T-helper 2 cell treated with Interferon-gamma antibody and Interleukin-4, amounts not matched to agents 5 μg/mL and 100 μg/mL, for 36 hours (primary cell): ENCODE measurements at regions not wholly inside any gene's neighbourhood (a gene's known extent, or its start where the extent isn't known, plus 50 kb on each side); places are given as distances from the start of the nearest gene placed in this dataset.

ENCODE experiments used
- DNase-seq: peaks from one replicate; pipeline ENCODE4 v3.0.0; 2021; ENCODE audit warnings: low spot score
- H3K27ac Mint-ChIP-seq: one replicate; pipeline ENCODE4 v1.8.0; 2021; ENCODE audit warnings: mild to moderate bottlenecking, mixed read lengths
- H3K27me3 Mint-ChIP-seq: one replicate; pipeline ENCODE4 v1.8.0; 2021; ENCODE audit warnings: low read depth, mixed read lengths
- H3K36me3 Mint-ChIP-seq: one replicate; pipeline ENCODE4 v1.8.0; 2021; ENCODE audit warnings: low read depth, mixed read lengths
- H3K4me1 Mint-ChIP-seq: one replicate; pipeline ENCODE4 v1.8.0; 2021; ENCODE audit warnings: low read depth, mixed read lengths
- H3K4me3 Mint-ChIP-seq: one replicate; pipeline ENCODE4 v1.8.0; 2022; ENCODE audit warnings: mild to moderate bottlenecking, moderate library complexity, mixed read lengths
- H3K9me3 Mint-ChIP-seq: one replicate; pipeline ENCODE4 v1.8.0; 2021; ENCODE audit warnings: mixed read lengths

- H3K27ac Mint-ChIP-seq = no peak overlapping the region
- no peaks in the 10 kb centered on the region for H3K36me3 Mint-ChIP-seq
- no peak for DNase-seq
- H3K9me3 Mint-ChIP-seq = no peaks in the 10 kb centered on the region
- H3K4me3 Mint-ChIP-seq = no peak overlapping the region
- no peaks in the 10 kb centered on the region for H3K4me1 Mint-ChIP-seq
- no peaks in the 10 kb centered on the region for H3K27me3 Mint-ChIP-seq
Measured at GRCh38 chr2:235314371-235314930, 179.4 kb upstream of the AGAP1 start.

GRCh38 chr2:235319095-235319494, 174.7 kb upstream of the AGAP1 start:
- no peaks in the 10 kb centered on the region for H3K9me3 Mint-ChIP-seq
- H3K27me3 Mint-ChIP-seq = no peaks in the 10 kb centered on the region
- H3K27ac Mint-ChIP-seq = no peak overlapping the region
- DNase-seq = no peak
- H3K4me1 Mint-ChIP-seq = no peaks in the 10 kb centered on the region
- H3K36me3 Mint-ChIP-seq = no peaks in the 10 kb centered on the region
- no peak overlapping the region for H3K4me3 Mint-ChIP-seq

GRCh38 chr2:235320326-235320725, 173.5 kb upstream of the AGAP1 start:
- DNase-seq = no peak
- Mint-ChIP-seq H3K27me3 (no peaks in the 10 kb centered on the region), H3K27ac (no peak overlapping the region), H3K4me3 (no peak overlapping the region), H3K9me3 (no peaks in the 10 kb centered on the region), H3K4me1 (no peaks in the 10 kb centered on the region), H3K36me3 (no peaks in the 10 kb centered on the region)

- Mint-ChIP-seq H3K36me3 (no peaks in the 10 kb centered on the region), H3K4me3 (no peak overlapping the region), H3K27me3 (no peaks in the 10 kb centered on the region), H3K9me3 (no peaks in the 10 kb centered on the region), H3K4me1 (no peaks in the 10 kb centered on the region), H3K27ac (no peak overlapping the region)
- no peak for DNase-seq
Measured at GRCh38 chr2:235324324-235324723, 169.5 kb upstream of the AGAP1 start.

- no peaks in the 10 kb centered on the region for H3K27me3 Mint-ChIP-seq
- H3K36me3 Mint-ChIP-seq = no peaks in the 10 kb centered on the region
- no peak overlapping the region for H3K27ac Mint-ChIP-seq
- no peak overlapping the region for H3K4me3 Mint-ChIP-seq
- H3K4me1 Mint-ChIP-seq = no peaks in the 10 kb centered on the region
- DNase-seq = no peak
- H3K9me3 Mint-ChIP-seq = no peaks in the 10 kb centered on the region
Measured at GRCh38 chr2:235325151-235325550, 168.7 kb upstream of the AGAP1 start.

- H3K27ac Mint-ChIP-seq = no peak overlapping the region
- no peak overlapping the region for H3K4me3 Mint-ChIP-seq
- no peaks in the 10 kb centered on the region for H3K36me3 Mint-ChIP-seq
- no peaks in the 10 kb centered on the region for H3K9me3 Mint-ChIP-seq
- no peaks in the 10 kb centered on the region for H3K4me1 Mint-ChIP-seq
- DNase-seq = no peak
- no peaks in the 10 kb centered on the region for H3K27me3 Mint-ChIP-seq
Measured at GRCh38 chr2:235328991-235329390, 164.9 kb upstream of the AGAP1 start.

GRCh38 chr2:235330775-235331451, 162.9 kb upstream of the AGAP1 start:
- no peaks in the 10 kb centered on the region for H3K9me3 Mint-ChIP-seq
- no peaks in the 10 kb centered on the region for H3K27me3 Mint-ChIP-seq
- H3K36me3 Mint-ChIP-seq = no peaks in the 10 kb centered on the region
- no peak for DNase-seq
- H3K4me3 Mint-ChIP-seq = no peak overlapping the region
- H3K27ac Mint-ChIP-seq = no peak overlapping the region
- no peaks in the 10 kb centered on the region for H3K4me1 Mint-ChIP-seq

- no peak for DNase-seq
- Mint-ChIP-seq H3K4me3 (no peak overlapping the region), H3K4me1 (no peaks in the 10 kb centered on the region), H3K27me3 (no peaks in the 10 kb centered on the region), H3K36me3 (no peaks in the 10 kb centered on the region), H3K27ac (no peak overlapping the region), H3K9me3 (no peaks in the 10 kb centered on the region)
Measured at GRCh38 chr2:235332240-235332890, 161.5 kb upstream of the AGAP1 start.

- no peaks in the 10 kb centered on the region for H3K9me3 Mint-ChIP-seq
- H3K27ac Mint-ChIP-seq = no peak overlapping the region
- DNase-seq = no peak
- H3K4me3 Mint-ChIP-seq = no peak overlapping the region
- no peaks in the 10 kb centered on the region for H3K27me3 Mint-ChIP-seq
- H3K4me1 Mint-ChIP-seq = no peaks in the 10 kb centered on the region
- H3K36me3 Mint-ChIP-seq = no peaks in the 10 kb centered on the region
Measured at GRCh38 chr2:235333076-235333475, 160.8 kb upstream of the AGAP1 start.

GRCh38 chr2:235334179-235334578, 159.7 kb upstream of the AGAP1 start:
- Mint-ChIP-seq H3K36me3 (no peaks in the 10 kb centered on the region), H3K4me1 (no peaks in the 10 kb centered on the region), H3K27me3 (peaks cover 2% of the 10 kb centered on the region), H3K4me3 (no peak overlapping the region), H3K27ac (no peak overlapping the region), H3K9me3 (no peaks in the 10 kb centered on the region)
- no peak for DNase-seq

- Mint-ChIP-seq H3K36me3 (no peaks in the 10 kb centered on the region), H3K4me3 (no peak overlapping the region), H3K27ac (no peak overlapping the region), H3K4me1 (no peaks in the 10 kb centered on the region), H3K27me3 (peaks cover 2% of the 10 kb centered on the region), H3K9me3 (no peaks in the 10 kb centered on the region)
- DNase-seq = no peak
Measured at GRCh38 chr2:235343156-235343774, 150.6 kb upstream of the AGAP1 start.

- H3K27me3 Mint-ChIP-seq = no peaks in the 10 kb centered on the region
- no peak overlapping the region for H3K4me3 Mint-ChIP-seq
- no peak overlapping the region for H3K27ac Mint-ChIP-seq
- H3K36me3 Mint-ChIP-seq = no peaks in the 10 kb centered on the region
- H3K4me1 Mint-ChIP-seq = no peaks in the 10 kb centered on the region
- DNase-seq = no peak
- H3K9me3 Mint-ChIP-seq = no peaks in the 10 kb centered on the region
Measured at GRCh38 chr2:235343869-235344268, 150.0 kb upstream of the AGAP1 start.

- Mint-ChIP-seq H3K27ac (no peak overlapping the region), H3K4me1 (no peaks in the 10 kb centered on the region), H3K9me3 (no peaks in the 10 kb centered on the region), H3K4me3 (no peak overlapping the region), H3K36me3 (no peaks in the 10 kb centered on the region), H3K27me3 (no peaks in the 10 kb centered on the region)
- no peak for DNase-seq
Measured at GRCh38 chr2:235345745-235346144, 148.1 kb upstream of the AGAP1 start.

- Mint-ChIP-seq H3K9me3 (no peaks in the 10 kb centered on the region), H3K36me3 (no peaks in the 10 kb centered on the region), H3K27me3 (no peaks in the 10 kb centered on the region), H3K27ac (no peak overlapping the region), H3K4me3 (no peak overlapping the region), H3K4me1 (no peaks in the 10 kb centered on the region)
- DNase-seq = no peak
Measured at GRCh38 chr2:235347691-235348090, 146.2 kb upstream of the AGAP1 start.
